CD14-positive monocyte (primary cell): ENCODE measurements at regions not wholly inside any gene's neighbourhood (a gene's known extent, or its start where the extent isn't known, plus 50 kb on each side); places are given as distances from the start of the nearest gene placed in this dataset.

ENCODE experiments used
- DNase-seq, 3 donors: peaks; one replicate each; pipeline ENCODE4 v3.0.0-alpha.2; 2011 to 2022
- H2AFZ ChIP-seq: 2 replicates; pipeline ENCODE4 v1.6.0; 2012; ENCODE audit warnings: mild to moderate bottlenecking, low read depth, low read length, inconsistent platforms; ENCODE audit not compliant: insufficient read depth, poor library complexity, severe bottlenecking
- H3K27ac ChIP-seq, 2 donors: 1 replicate in 1 of 2; 2 replicates in 1 of 2; pipeline ENCODE4 v1.5.1; 2012 to 2013; ENCODE audit warnings: low read length in 2 of 2, control low read depth in 1 of 2, inconsistent platforms in 1 of 2, low read depth in 1 of 2, mild to moderate bottlenecking in 1 of 2
- H3K27me3 ChIP-seq, 2 donors: one replicate each; pipeline versions ENCODE4 v1.6.0 to v1.6.1; 2011 to 2013; ENCODE audit warnings: low read length in 2 of 2; ENCODE audit not compliant: control insufficient read depth in 2 of 2, insufficient read depth in 2 of 2
- H3K36me3 ChIP-seq, 2 donors: replicated peaks in 1 of 2; 1 replicate in 1 of 2; 2 replicates in 1 of 2; pipeline versions ENCODE4 v1.5.1 to v1.6.1; 2012 to 2013; ENCODE audit warnings: low read length in 2 of 2, control low read depth in 1 of 2, inconsistent platforms in 1 of 2, mild to moderate bottlenecking in 1 of 2; ENCODE audit not compliant: insufficient read depth in 2 of 2, control insufficient read depth in 1 of 2
- H3K4me1 ChIP-seq, 2 donors: 1 replicate in 1 of 2; 2 replicates in 1 of 2; pipeline versions ENCODE4 v1.5.1 to v1.6.1; 2012 to 2013; ENCODE audit warnings: low read length in 2 of 2, control low read depth in 1 of 2, inconsistent platforms in 1 of 2, mild to moderate bottlenecking in 1 of 2, moderate library complexity in 1 of 2; ENCODE audit not compliant: insufficient read depth in 2 of 2, control insufficient read depth in 1 of 2
- H3K4me2 ChIP-seq: replicated peaks from 2 replicates; pipeline ENCODE3; 2012; ENCODE audit warnings: low read length, moderate library complexity, mild to moderate bottlenecking; ENCODE audit not compliant: poor library complexity, severe bottlenecking; ENCODE audit errors: extremely low read depth
- H3K4me3 ChIP-seq, 3 experiments: fragments of 200-600 bp in 1 of 3; sonication (generic) in 1 of 3; replicated peaks in 1 of 3; 1 replicate in 2 of 3; 2 replicates in 1 of 3; pipeline ENCODE4 v1.5.1; 2011 to 2013; ENCODE audit warnings: low read length in 3 of 3, mild to moderate bottlenecking in 3 of 3, control low read depth in 2 of 3, low read depth in 2 of 3, inconsistent platforms in 1 of 3, moderate library complexity in 1 of 3
- H3K79me2 ChIP-seq: 2 replicates; pipeline ENCODE4 v1.6.0; 2012; ENCODE audit warnings: mild to moderate bottlenecking, control low read depth, inconsistent platforms, low read length, moderate library complexity; ENCODE audit not compliant: insufficient read depth
- H3K9ac ChIP-seq: 2 replicates; pipeline ENCODE4 v1.6.0; 2017; ENCODE audit warnings: low read length, mild to moderate bottlenecking; ENCODE audit not compliant: insufficient read depth, poor library complexity, severe bottlenecking
- H3K9me3 ChIP-seq, 2 donors: replicated peaks in 1 of 2; 1 replicate in 1 of 2; 2 replicates in 1 of 2; pipeline versions ENCODE4 v1.5.1 to v1.6.1; 2012 to 2013; ENCODE audit warnings: low read length in 2 of 2, control low read depth in 1 of 2; ENCODE audit not compliant: control insufficient read depth in 1 of 2, insufficient read depth in 1 of 2
- H4K20me1 ChIP-seq: 2 replicates; pipeline ENCODE4 v1.6.0; 2012; ENCODE audit warnings: mild to moderate bottlenecking, low read length, control low read depth, moderate library complexity; ENCODE audit not compliant: insufficient read depth
- H3K27ac Mint-ChIP-seq, 7 donors: one replicate each; pipeline ENCODE4 v1.8.0; 2020; ENCODE audit warnings: mild to moderate bottlenecking in 7 of 7, mixed read lengths in 7 of 7, moderate library complexity in 6 of 7, inconsistent platforms in 2 of 7
- H3K27me3 Mint-ChIP-seq, 3 donors: one replicate each; pipeline ENCODE4 v1.8.0; 2021 to 2022; ENCODE audit warnings: low read depth in 3 of 3, mild to moderate bottlenecking in 3 of 3, mixed read lengths in 3 of 3, moderate library complexity in 3 of 3, inconsistent platforms in 1 of 3
- H3K36me3 Mint-ChIP-seq, 2 donors: one replicate each; pipeline ENCODE4 v1.8.0; 2020; ENCODE audit warnings: mixed read lengths in 2 of 2, inconsistent platforms in 1 of 2, mild to moderate bottlenecking in 1 of 2
- H3K4me1 Mint-ChIP-seq: one replicate; pipeline ENCODE4 v1.8.0; 2020; ENCODE audit warnings: mild to moderate bottlenecking, mixed read lengths
- H3K4me3 Mint-ChIP-seq, 2 donors: one replicate each; pipeline ENCODE4 v1.8.0; 2020; ENCODE audit warnings: mild to moderate bottlenecking in 2 of 2, mixed read lengths in 2 of 2, moderate library complexity in 1 of 2
- H3K9me3 Mint-ChIP-seq, 7 donors: one replicate each; pipeline ENCODE4 v1.8.0; 2020 to 2022; ENCODE audit warnings: mixed read lengths in 7 of 7, mild to moderate bottlenecking in 6 of 7, moderate library complexity in 6 of 7, inconsistent platforms in 2 of 7
- CTCF ChIP-seq: fragments of 200-600 bp; IDR thresholded peaks from one replicate; pipeline ENCODE4 v1.8.0; 2022; ENCODE audit warnings: antibody characterized with exemption, mild to moderate bottlenecking
- WGBS: methylation state at CpG from one replicate; pipeline ENCODE4 v1.1.5; 2013; ENCODE audit warnings: missing lambda C conversion rate; ENCODE audit not compliant: insufficient coverage; 5-methylcytosine and 5-hydroxymethylcytosine counted together
- intact Hi-C, 2 donors: fragments of 100-400 bp; cut with micrococcal nuclease; formaldehyde crosslinking; loops; one replicate each; pipeline versions ENCODE4 v1.15.0 to v1.15.1; 2023

- Histone ChIP-seq H3K79me2 (no peaks in the 10 kb centered on the region), H3K36me3 (no peaks in the 10 kb centered on the region), H2AFZ (no peak overlapping the region), H3K9me3 (no peaks in the 10 kb centered on the region), H4K20me1 (no peaks in the 10 kb centered on the region), H3K27me3 (no peaks in the 10 kb centered on the region), H3K4me1 (no peaks in the 10 kb centered on the region), H3K4me2 (no peak overlapping the region), H3K9ac (no peak overlapping the region), H3K4me3 (no peak overlapping the region), H3K27ac (no peak overlapping the region)
- Mint-ChIP-seq H3K4me3 (no peak overlapping the region), H3K27me3 (peaks cover 0 to 1% (median 0%) of the 10 kb centered on the region in 3 donors), H3K9me3 (no peaks in the 10 kb centered on the region), H3K4me1 (no peaks in the 10 kb centered on the region), H3K36me3 (no peaks in the 10 kb centered on the region), H3K27ac (no peak overlapping the region)
- WGBS, result 97% methylated on average over 5 of the region's 7 CpGs
- TF ChIP-seq CTCF, result no peak
- intact Hi-C loops, result no loop called here
- DNase-seq, result no peak
Observed at GRCh38 chr2:66696374-66696773, 261.4 kb downstream of the MEIS1 start.

GRCh38 chr2:66696886-66697285, 262.0 kb downstream of the MEIS1 start:
- Mint-ChIP-seq H3K9me3 (no peaks in the 10 kb centered on the region), H3K36me3 (no peaks in the 10 kb centered on the region), H3K27ac (no peak overlapping the region), H3K4me3 (no peak overlapping the region), H3K4me1 (no peaks in the 10 kb centered on the region), H3K27me3 (peaks cover 0 to 1% (median 0%) of the 10 kb centered on the region in 3 donors)
- Histone ChIP-seq H3K27ac (no peak overlapping the region), H3K27me3 (no peaks in the 10 kb centered on the region), H3K4me1 (no peaks in the 10 kb centered on the region), H3K79me2 (no peaks in the 10 kb centered on the region), H3K36me3 (no peaks in the 10 kb centered on the region), H3K4me3 (no peak overlapping the region), H2AFZ (no peak overlapping the region), H4K20me1 (no peaks in the 10 kb centered on the region), H3K4me2 (no peak overlapping the region), H3K9ac (no peak overlapping the region), H3K9me3 (no peaks in the 10 kb centered on the region)
- intact Hi-C loops, result no loop called here
- no peak for TF ChIP-seq CTCF
- no CpG with 5 or more reads among the region's 4 CpGs for WGBS
- DNase-seq, result no peak
